NOMO-1 treated with DMSO at 0.1 percent for 48 hours (cell line): ENCODE measurements at regions not wholly inside any gene's neighbourhood (a gene's known extent, or its start where the extent isn't known, plus 50 kb on each side); places are given as distances from the start of the nearest gene placed in this dataset.
"Not testable (repeated sequence)": the region's sequence is repeated elsewhere in the genome, so short reads cannot be mapped to it uniquely, and the experiment has no call there.

Experiments
- DNase-seq: peaks from one replicate; lab custom pipeline; 2025; ENCODE audit not compliant: unreplicated experiment; lab: John Stamatoyannopoulos, UW

DNA sequence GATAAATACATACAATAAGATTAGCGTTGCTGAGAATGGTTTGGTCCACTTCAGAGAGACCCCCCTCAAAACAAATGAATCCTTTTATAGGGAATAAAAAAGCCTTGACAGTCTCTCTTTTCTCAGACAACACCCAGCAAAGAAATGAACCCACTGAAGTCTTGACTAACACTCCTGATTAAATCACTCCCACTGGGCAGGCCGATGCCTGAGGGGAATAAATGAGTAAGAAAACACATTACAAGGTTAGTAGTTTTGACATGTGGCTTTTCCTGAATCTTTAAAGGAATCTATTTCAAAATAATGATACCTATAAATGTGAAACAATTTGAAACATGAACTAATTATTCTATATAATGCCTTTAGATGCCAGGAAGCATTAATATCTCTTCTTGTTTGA lies 146.9 kb upstream of the POGK start:
- DNase-seq, result no peak

DNA sequence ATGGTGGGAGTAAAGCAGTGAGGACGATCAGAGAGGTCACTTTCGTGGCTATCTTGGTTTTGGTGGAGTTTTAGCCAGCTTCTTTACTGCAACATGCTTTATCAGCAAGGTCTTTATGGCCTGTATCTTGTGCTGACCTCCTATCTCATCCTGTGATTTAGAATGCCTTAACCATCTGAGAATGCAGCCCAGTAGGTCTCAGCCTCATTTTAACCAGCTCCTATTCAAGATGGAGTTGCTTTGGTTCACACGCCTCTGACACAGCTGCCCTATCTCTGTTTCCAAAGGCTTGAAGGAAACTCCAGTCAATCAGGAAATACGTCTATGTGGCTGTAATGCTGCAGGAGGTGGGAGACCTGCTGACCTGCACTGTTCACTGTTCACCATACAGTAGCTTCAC lies 146.1 kb upstream of the POGK start:
- no peak for DNase-seq

DNA sequence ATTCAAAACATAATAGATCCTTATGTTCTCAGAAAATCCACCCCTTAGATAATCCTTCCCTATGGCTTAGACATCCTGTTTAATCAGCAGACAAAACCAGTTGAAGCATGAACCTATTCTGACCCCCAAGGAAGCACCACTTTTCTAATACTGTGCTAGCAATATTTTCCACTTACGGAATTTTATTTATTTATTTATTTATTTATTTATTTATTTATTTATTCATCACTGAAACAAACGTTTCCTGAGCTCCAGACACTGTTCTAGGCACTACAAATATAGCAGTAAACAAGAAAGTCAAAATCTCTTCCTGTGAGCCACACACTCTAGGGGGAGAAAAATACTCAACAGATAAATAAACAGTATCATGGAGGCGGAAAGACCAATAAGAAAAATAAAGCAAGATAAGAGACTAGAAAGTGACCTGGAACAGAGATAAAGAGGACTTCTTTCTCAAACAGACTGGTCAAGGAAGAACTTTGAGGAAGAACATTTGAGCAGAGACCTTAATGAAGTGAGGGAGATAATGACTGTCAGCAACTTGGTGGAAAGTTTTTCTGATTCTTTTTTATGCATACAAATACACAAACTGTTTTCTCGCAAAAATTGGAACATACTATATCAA lies 145.5 kb upstream of the POGK start:
- DNase-seq, result no peak

DNA sequence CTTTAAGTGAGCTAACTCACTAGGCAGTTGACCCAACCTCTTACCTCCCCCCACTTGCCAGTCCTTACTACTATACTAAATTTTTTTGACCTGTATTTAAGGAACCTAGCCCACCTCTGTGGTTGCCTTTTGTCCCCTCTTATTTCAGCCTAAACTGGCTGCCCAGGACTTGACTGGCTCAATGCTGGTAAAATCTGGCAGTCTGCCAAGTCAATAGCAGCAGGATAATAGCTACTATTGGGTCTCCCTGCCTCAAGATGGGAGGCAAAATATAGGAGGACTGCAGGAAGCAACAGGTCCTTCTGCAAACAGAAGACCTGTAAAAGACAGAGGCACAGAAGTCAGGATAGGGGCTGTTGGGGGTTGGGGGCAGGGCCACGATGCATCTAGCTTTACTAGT lies 144.2 kb upstream of the POGK start:
- DNase-seq, result no peak

DNA sequence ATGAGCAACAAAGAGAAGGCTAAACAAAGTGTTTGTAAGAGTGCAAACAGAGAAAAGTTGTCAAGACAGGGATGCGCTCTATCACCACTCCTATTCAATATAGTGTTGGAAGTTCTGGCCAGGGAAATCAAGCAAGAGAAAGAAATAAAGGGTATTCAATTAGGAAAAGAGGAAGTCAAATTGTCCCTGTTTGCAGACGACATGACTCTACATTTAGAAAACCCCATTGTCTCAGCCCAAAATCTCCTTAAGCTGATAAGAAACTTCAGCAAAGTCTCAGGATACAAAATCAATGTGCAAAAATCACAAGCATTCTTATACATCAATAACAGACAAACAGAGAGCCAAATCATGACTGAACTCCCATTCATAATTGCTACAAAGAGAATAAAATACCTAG lies 143.4 kb upstream of the POGK start:
- DNase-seq, result not testable (repeated sequence)

DNA sequence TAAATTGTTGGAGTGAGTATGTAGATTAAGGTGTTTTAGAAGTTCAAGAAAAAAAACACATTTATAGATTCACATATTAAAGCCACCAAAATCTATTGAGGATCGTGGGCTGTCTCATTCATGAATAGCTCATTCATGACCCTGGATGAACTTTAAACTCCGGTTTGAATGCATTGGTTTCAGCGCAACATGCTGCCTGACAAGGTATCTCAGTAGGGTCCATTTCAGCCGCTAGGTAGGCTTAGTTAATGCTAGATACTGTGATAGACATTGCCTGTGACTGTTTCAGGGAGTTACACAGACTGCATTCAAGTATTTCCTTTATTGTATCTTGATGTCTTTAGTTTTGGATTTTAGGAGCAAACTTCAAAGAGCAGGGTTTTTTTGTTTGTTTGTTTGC lies 140.5 kb upstream of the POGK start:
- DNase-seq, result no peak

DNA sequence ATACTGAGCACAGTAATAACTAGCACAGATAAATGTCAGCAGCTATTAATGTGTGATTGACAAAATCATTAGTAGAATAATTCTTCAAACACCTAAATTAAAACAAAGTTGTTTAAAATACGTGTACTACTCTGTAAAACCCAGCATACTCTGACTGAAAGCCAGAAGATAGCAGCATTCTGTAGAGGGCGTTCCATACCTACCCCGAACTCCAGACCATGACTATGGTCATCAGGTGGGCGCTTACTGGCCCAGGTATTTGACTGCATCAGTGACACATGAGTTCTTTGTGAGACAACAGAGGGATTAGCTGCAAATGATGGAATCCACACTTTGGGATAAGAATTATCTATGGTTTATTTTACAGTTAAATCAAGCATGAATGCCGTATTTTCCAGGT lies 139.7 kb upstream of the POGK start:
- no peak for DNase-seq

DNA sequence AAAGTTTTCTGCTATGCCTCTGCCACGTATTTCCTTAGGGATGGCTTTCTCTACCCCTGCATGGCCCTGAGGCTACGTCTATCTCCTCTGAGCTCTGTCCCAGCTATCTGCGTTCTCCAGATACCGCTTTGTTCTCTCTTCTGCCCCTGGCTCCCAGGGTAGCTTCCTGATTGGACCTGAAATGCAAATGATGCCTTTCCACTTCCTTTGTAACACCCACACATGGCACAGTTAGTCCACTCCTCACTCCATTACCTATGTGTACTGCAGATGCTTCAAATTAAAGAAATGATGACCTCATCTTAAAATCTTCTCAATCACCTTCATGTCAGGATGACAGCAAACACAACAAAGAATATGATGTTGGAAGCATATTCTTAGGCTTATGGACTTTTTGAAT lies 138.6 kb upstream of the POGK start:
- DNase-seq, result no peak

DNA sequence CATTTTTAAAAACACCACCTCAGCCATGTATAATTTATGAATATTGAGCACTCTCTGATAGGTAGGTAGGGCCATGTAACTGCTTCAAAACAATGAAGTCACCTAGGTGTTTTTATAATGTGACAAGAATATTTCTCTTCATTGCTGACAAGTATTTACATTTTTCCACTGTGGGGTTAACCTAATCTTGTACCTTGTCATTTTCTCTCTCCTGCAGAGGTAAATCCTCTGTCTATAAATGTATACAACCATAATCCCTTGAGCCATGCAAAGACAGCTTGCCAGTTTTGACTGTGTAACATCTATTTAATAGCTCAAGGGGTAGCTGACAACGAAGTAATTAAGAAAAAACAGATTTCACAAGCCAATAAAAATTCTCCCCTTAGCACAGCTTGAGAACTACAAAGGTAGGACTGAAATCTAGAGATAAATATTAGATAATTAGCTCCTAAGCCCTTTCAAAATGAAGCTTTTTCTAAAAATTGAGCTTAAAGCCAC lies 137.6 kb upstream of the POGK start:
- no peak for DNase-seq

DNA sequence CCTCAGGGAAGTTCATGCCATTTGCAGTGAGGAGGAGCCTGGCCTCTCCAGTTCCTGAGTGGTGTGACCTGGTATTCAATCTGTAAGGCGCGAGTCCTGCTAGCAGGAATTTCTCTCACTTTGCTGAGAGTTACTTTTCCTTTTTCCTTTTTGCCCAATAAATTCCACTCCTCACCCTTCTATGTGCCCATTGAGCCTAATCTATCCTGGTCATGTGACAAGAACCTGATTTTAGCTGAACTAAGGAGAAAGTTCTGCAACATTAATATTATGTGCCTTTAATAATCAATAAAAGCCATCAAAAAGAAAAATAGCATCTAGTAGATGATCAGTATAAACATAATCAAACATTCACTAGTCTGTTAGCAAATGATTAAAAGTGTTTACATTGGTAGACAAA lies 136.1 kb upstream of the POGK start:
- DNase-seq, result no peak

DNA sequence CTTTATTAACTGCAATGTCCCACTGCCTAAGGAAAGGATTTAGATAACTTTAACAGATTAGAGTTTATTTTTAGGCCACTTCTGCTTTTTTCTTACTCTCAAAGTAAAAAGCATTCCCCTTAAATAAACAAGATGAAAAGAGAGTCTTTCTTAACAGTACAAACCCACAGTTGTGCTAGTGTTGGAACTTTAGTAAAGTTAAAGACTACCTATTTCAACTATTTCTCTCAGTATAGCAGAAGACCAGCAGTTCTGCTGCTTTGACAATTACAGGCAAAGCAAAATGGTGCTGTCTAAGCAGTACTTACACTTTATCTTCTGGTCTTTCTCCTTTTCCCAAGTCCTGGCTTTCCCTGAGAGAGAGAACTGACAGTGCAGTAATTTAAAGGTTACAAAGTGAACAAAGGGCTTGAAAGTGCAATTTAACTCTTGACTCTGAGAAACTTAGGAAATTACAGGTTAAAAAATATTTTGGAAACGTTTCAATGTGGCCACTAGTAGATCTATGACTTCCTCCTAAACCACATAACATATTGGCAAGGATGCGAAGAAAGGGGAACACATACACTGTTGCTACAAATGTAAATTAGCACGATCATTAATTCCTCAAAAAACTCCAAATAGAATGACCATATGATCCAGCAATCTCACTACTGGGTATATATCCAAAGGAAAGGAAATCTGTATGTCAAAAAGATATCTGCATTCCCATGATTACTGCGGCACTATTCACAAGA lies 135.4 kb upstream of the POGK start:
- no peak for DNase-seq

DNA sequence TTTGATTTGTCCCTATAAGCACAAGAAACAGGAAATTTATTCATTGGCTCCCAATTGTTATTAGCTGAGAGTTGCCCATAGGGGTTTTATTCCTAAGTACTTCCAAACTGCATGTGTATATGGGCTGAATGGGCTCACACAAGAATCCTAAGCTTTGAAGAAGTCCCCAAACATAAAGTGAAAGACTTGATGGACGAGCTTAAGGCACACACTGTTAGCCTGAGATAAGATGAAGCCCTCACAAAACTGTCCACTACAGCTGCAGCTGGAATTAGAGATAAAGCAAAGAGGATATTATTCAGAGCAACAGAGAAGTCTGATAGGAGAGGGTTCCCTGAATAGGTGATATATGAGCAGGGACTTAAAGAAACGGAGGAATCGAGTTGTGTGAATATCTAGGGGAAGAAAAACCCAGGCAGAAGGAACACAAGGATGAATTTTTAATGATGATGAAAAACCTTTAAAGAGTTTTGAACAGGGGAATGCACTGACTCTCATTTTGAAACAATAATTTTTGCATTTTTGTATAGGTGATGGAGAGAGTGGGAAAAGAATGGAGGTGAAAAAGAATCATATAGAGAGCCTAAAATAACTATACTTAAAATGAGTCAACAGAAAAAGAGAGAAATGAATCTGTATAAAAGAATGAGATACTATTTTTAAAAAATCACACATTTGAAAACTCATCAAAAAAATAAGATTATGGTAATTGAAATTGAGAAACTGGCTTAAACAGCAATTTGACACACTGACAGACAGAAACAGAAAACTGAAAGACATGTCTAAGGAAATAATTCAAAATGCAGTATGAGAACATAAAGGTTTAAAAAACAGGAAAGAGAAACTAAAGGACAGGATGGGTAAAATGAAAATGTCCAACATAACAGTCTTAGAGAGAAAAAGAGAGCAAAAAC lies 133.6 kb upstream of the POGK start:
- DNase-seq, result no peak

DNA sequence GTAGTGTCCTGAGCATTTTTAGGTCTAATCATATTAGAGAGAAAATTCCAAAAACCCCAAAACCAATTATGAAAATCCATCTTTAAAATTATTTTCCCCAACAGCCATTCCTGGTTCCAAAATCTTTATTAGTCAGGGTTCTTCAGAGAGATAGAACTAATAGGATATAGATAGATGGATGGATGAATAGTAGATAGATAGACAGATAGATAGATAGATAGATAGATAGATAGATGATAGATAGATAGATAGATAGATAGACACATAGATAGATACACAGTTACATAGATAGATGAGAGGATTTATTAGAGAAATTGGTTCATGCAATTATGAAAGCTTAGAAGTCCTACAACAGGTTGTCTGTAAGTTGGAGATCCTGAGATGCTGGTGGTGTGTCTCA lies 122.7 kb upstream of the POGK start:
- no peak for DNase-seq

DNA sequence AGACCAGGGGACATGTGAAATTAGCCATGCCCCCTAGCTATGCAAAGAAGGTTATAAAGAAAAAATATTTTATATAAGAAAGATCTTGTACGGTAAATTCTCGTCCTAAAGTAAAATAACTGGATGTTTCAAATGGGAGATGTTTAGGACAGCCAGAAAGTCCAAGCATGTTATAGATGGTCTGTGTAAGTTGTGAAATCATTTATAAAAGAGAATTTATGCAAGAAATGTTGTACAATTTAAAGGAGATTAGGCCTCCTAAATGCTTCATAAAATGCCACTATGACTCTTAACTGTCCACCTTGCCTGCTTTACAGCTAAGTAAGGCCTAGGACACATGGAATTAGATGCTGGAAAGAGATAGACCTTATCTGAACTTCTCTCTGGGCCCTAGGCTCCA lies 118.1 kb upstream of the POGK start:
- no peak for DNase-seq

DNA sequence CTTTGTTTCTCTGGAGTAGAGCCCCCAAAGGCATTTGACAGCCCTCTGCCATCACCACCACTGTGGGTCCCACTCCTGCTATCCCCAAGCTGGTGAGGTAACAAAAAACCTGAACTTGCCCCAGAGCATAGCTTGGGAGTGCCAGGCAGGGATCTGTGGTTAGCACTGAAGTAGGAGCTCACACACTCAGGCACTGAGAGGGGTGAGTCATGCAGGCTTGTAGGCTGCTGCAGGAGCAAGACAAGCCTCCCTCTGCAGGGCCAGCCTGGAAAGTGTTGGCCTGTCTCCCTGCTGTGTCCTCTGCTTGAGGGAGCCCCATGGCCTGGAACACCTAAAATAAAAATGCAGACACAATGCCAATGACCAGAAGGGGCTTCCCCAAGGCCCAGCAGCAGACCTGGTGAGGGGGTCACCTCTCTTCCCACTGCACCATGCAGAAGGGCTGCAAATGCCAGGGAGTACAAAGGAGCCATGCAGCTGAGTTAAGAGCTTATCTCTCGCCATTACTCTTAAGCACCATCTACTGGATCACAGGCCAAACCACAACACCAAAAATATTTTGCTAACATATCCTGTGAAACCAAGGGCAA lies 108.9 kb upstream of the POGK start:
- DNase-seq, result no peak

DNA sequence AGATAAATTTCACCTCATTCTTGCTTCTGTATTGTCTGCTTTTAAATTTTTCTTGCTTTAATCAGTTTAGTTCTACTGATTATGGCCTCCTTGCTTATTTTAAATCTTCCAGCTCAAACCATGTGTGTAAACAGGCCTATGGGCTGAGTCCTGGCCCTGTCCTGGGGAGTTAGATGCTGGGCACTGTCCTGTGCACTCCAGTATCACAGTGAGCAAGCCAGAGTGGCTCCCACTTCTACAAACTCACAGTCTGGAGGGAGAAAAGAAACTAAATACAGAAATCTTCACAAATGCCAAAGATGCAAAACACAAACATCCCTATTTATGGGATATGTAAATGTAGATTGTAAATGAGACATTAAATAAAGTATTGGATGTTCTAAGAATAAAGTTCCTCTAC lies 101.1 kb upstream of the POGK start:
- DNase-seq, result no peak

DNA sequence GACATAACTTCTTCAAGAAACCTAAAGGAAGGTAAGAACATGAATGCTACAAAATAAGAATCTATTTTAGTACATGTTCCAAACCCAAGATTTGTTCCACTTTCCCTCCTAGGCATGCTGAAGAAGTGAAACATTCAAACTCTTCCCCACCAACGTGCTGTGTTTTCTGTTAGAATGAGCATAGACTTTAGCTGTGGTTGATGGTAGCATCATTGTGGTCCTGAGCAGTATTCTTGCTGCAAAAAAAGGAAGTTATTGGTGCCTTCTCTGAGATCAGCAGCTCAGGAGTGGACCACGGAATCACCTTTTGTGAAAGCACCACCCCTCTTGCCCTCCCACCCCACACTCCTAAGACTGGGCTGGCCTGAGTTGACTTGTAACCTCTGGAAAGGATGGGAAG lies 100.4 kb upstream of the POGK start:
- DNase-seq, result no peak

DNA sequence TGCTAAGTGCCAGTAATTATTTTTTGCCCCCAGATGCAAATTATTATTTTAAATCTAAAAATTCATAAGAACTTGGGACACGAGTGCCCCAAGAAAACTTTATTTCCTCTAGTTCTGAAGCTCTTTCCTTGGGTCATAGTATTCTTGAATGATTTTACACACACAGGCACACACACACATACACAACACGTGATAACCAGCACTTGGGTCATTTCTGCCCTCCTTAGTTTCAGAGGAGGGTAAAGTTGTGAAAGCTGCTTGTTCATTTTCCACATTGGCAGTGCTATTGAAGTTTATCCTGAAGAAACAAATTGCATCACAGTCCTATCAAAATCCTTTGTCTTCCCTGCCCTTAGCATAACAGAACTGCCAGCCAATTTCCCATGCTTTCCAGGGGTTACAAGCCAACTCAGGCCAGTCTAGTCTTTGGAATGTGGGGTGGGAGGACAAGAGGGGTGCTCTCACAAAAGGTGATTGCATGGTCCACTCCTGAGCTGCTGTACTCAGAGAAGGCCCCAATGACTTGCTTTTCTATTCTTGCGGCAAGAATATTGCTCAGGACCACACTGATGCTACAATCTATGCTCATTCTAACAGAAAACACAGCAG lies 98.5 kb upstream of the POGK start:
- no peak for DNase-seq

DNA sequence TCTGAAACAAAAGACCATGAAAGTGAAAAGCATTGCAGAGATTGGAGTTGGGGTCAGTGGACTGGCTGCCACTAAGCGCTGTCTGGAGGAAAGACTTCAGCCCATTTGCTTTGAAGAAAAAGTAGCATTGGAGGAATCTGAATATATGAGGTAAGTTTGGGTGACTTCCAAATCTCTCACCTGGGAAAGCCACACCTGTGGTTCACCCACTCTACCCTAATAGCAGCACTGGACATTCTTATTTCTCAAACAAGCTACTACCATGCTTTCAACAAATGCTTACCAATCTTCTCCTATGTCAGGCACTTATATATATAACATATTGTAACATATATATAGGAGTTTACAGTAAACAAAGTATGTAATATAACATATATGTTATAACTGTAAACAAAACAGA lies 76.0 kb upstream of the POGK start:
- DNase-seq, result no peak

DNA sequence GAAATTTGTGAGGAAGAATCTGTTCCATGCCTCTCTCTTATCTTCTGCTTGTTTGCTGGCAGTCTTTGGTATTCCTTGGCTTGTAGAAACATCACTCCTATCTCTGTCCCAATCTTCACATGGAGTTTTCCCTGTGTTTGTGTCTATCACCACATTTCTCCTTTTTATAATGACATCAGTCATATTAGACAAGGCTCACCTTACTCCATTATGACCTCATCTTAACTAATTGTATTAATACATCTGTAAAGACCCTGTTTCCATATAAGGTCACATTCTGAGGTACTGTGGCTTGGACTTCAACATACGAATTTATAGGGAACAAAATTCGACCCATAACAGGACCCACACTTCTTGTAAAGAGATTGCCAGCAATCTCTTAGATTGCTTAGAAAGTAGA lies 72.3 kb upstream of the POGK start:
- DNase-seq, result no peak

DNA sequence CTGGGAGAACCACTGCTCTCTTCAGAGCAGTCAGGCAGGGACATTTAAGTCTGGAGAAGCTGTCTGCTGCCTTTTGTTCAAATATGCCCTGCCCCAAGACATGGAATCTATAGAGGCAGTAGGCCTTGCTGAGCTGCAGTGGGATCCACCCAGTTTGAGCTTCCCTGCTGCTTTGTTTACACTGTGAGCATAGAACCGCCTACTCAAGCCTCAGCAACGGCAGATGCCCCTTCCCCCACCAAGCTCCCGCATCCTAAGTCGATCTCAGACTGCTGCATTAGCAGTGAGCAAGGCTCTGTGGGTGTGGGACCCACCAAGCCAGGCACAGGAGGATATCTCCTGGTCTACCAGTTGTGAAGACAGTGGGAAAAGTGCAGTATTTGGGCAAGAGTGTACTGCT lies 54.6 kb upstream of the POGK start:
- not testable (repeated sequence) for DNase-seq
